IMR-90 (cell line): ENCODE measurements at regions not wholly inside any gene's neighbourhood (a gene's known extent, or its start where the extent isn't known, plus 50 kb on each side); places are given as distances from the start of the nearest gene placed in this dataset.

ENCODE experiments used
- ATAC-seq: fragments of 200-7000 bp; cut with Tn5 transposase; 2 replicates; pipeline ENCODE4 v1.9.1; 2020; ENCODE audit warnings: low read depth, mild to moderate bottlenecking, moderate library complexity
- BruUV-seq: library from RNA; stranded (reverse); fragments of 400-500 nt; replicated peaks from 2 replicates; lab custom pipeline; 2021; lab: Mats Ljungman, UMichigan
- CTCF ChIA-PET: fragments of 300-600 bp; formaldehyde crosslinking; extraction: SDS; loops from one replicate; lab custom pipeline; 2021; ENCODE audit warnings: antibody characterized with exemption; lab: Yijun Ruan, JAX
- POLR2A ChIA-PET: fragments of 300-600 bp; sonication (Branson Sonifier 250); formaldehyde crosslinking; loops from one replicate; lab custom pipeline; 2022; ENCODE audit warnings: antibody characterized with exemption; ENCODE audit not compliant: unreplicated experiment; lab: Charles Lee
- DNase-seq: peaks from one replicate; pipeline ENCODE4 v3.0.0; 2013
- H2AFZ ChIP-seq: replicated peaks from 2 replicates; pipeline ENCODE3; 2013; ENCODE audit warnings: low read length, mild to moderate bottlenecking; ENCODE audit not compliant: poor library complexity
- H2AK5ac ChIP-seq: 2 replicates; pipeline ENCODE4 v1.6.1; 2013; ENCODE audit warnings: low read depth, low read length, inconsistent platforms
- H2AK9ac ChIP-seq: replicated peaks from 2 replicates; pipeline ENCODE3; 2013; ENCODE audit warnings: mild to moderate bottlenecking, low read depth, low read length, moderate library complexity; ENCODE audit not compliant: poor library complexity
- H2BK120ac ChIP-seq: 2 replicates; pipeline ENCODE4 v1.6.1; 2013; ENCODE audit warnings: low read depth, low read length, inconsistent platforms
- H2BK15ac ChIP-seq: 3 replicates; pipeline ENCODE4 v1.6.1; 2013; ENCODE audit warnings: low read depth, low read length, inconsistent platforms
- H2BK20ac ChIP-seq: 2 replicates; pipeline ENCODE4 v1.6.1; 2013; ENCODE audit warnings: low read depth, mild to moderate bottlenecking, inconsistent platforms, low read length, moderate library complexity
- H2BK5ac ChIP-seq: 2 replicates; pipeline ENCODE4 v1.6.1; 2013; ENCODE audit warnings: mild to moderate bottlenecking, low read depth, low read length, inconsistent platforms; ENCODE audit not compliant: poor library complexity, severe bottlenecking
- H3K14ac ChIP-seq: replicated peaks from 2 replicates; pipeline ENCODE4 v1.6.1; 2013; ENCODE audit warnings: low read depth, low read length, inconsistent platforms
- H3K18ac ChIP-seq: 2 replicates; pipeline ENCODE4 v1.6.1; 2013; ENCODE audit warnings: low read depth, low read length, control low read depth
- H3K23ac ChIP-seq: 2 replicates; pipeline ENCODE4 v1.6.1; 2013; ENCODE audit warnings: low read depth, low read length, inconsistent platforms
- H3K27ac ChIP-seq: 2 replicates; pipeline ENCODE4 v1.5.1; 2013; ENCODE audit warnings: mild to moderate bottlenecking, control low read depth, low read length; ENCODE audit not compliant: insufficient read depth
- H3K27me3 ChIP-seq: 2 replicates; pipeline ENCODE4 v1.6.1; 2013; ENCODE audit warnings: low read length; ENCODE audit not compliant: control insufficient read depth, insufficient read depth
- H3K36me3 ChIP-seq: 2 replicates; pipeline ENCODE4 v1.6.1; 2013; ENCODE audit warnings: low read length, mixed read lengths; ENCODE audit not compliant: control insufficient read depth, insufficient read depth
- H3K4ac ChIP-seq: 2 replicates; pipeline ENCODE4 v1.6.1; 2013; ENCODE audit warnings: low read depth, low read length, inconsistent platforms
- H3K4me1 ChIP-seq: 2 replicates; pipeline ENCODE4 v1.6.1; 2013; ENCODE audit warnings: low read length, mixed read lengths; ENCODE audit not compliant: control insufficient read depth, insufficient read depth
- H3K4me2 ChIP-seq: 2 replicates; pipeline ENCODE4 v1.6.1; 2013; ENCODE audit warnings: low read depth, mild to moderate bottlenecking, control low read depth, low read length, moderate library complexity
- H3K4me3 ChIP-seq: 2 replicates; pipeline ENCODE4 v1.5.1; 2013; ENCODE audit warnings: low read depth, mild to moderate bottlenecking, control low read depth, low read length, moderate library complexity; ENCODE audit not compliant: insufficient read depth
- H3K56ac ChIP-seq: 2 replicates; pipeline ENCODE4 v1.6.1; 2013; ENCODE audit warnings: low read length, inconsistent platforms; ENCODE audit not compliant: insufficient read depth; ENCODE audit errors: extremely low read depth
- H3K79me1 ChIP-seq, 2 experiments: 2 replicates each; pipeline ENCODE4 v1.6.1; 2013; ENCODE audit warnings: low read length in 2 of 2, inconsistent platforms in 1 of 2, low read depth in 1 of 2
- H3K9ac ChIP-seq: 2 replicates; pipeline ENCODE4 v1.6.1; 2013; ENCODE audit warnings: low read depth, low read length, control low read depth
- H3K9me1 ChIP-seq: 2 replicates; pipeline ENCODE4 v1.6.1; 2013; ENCODE audit warnings: low read length, inconsistent platforms; ENCODE audit not compliant: insufficient read depth
- H3K9me3 ChIP-seq: 2 replicates; pipeline ENCODE4 v1.6.1; 2013; ENCODE audit warnings: low read length; ENCODE audit not compliant: control insufficient read depth, insufficient read depth
- H4K20me1 ChIP-seq: 2 replicates; pipeline ENCODE4 v1.6.1; 2013; ENCODE audit warnings: low read length, inconsistent platforms; ENCODE audit not compliant: insufficient read depth
- H4K5ac ChIP-seq: 2 replicates; pipeline ENCODE4 v1.6.1; 2013; ENCODE audit warnings: mild to moderate bottlenecking, low read depth, low read length, control low read depth
- H4K8ac ChIP-seq, 2 experiments: 2 replicates each; pipeline ENCODE4 v1.6.1; 2013; ENCODE audit warnings: low read depth in 2 of 2, low read length in 2 of 2, control low read depth in 1 of 2, inconsistent platforms in 1 of 2
- H4K91ac ChIP-seq: 2 replicates; pipeline ENCODE4 v1.6.1; 2013; ENCODE audit warnings: low read depth, low read length, inconsistent platforms; ENCODE audit not compliant: insufficient read depth
- BHLHE40 ChIP-seq: fragments of 150-350 bp; IDR thresholded peaks from 2 replicates; pipeline ENCODE4 v1.6.1; 2016; ENCODE audit warnings: mild to moderate bottlenecking, low read depth, low read length
- CEBPB ChIP-seq: IDR thresholded peaks from 2 replicates; pipeline ENCODE4 v1.6.1; 2012; ENCODE audit warnings: low read depth, low read length, improper control_type of control experiment
- CTCF ChIP-seq: conservative IDR thresholded peaks from 2 replicates; pipeline ENCODE4 v1.5.1; 2012; ENCODE audit warnings: mild to moderate bottlenecking, low read depth, low read length, improper control_type of control experiment
- MAZ ChIP-seq: IDR thresholded peaks from 2 replicates; pipeline ENCODE4 v1.6.1; 2012; ENCODE audit warnings: low read depth, mild to moderate bottlenecking, low read length, improper control_type of control experiment, moderate library complexity, borderline replicate concordance
- POLR2A ChIP-seq: IDR thresholded peaks from 2 replicates; pipeline ENCODE4 v1.6.1; 2012; ENCODE audit warnings: mild to moderate bottlenecking, low read depth, low read length
- RAD21 ChIP-seq: IDR thresholded peaks from 2 replicates; pipeline ENCODE4 v1.6.1; 2012; ENCODE audit warnings: low read length, improper control_type of control experiment
- dilution Hi-C: fragments of 300-500 bp; cut with HindIII; formaldehyde crosslinking; loops from one replicate; pipeline ENCODE4 v1.14.3; 2018; ENCODE audit warnings: low sequenced_read_pairs; ENCODE audit not compliant: unreplicated experiment
- in situ Hi-C: fragments of 300-500 bp; cut with MboI; formaldehyde crosslinking; loops from 3 replicates; pipeline ENCODE4 v1.14.3; 2019; ENCODE audit warnings: low sequenced_read_pairs, inconsistent platforms, mixed read lengths
- intact Hi-C: fragments of 100-400 bp; cut with micrococcal nuclease; formaldehyde crosslinking; loops from 2 replicates; pipeline ENCODE4 v1.10.0; 2022

- Histone ChIP-seq H4K5ac (no peak overlapping the region), H2AFZ (no peak overlapping the region), H3K9ac (no peak overlapping the region), H3K56ac (no peak overlapping the region), H2BK15ac (no peak overlapping the region), H2AK5ac (no peak overlapping the region), H3K23ac (no peak overlapping the region), H3K4me2 (no peak overlapping the region), H3K18ac (no peak overlapping the region), H3K4me3 (no peak overlapping the region), H2AK9ac (no peak overlapping the region), H3K4ac (no peak overlapping the region), H3K27me3 (0 out of 2 replicates have a peak, but pooled peaks cover 2% of the 10 kb centered on the region), H4K91ac (no peak overlapping the region), H3K9me1 (no peaks in the 10 kb centered on the region), H3K9me3 (no peaks in the 10 kb centered on the region), H2BK120ac (no peak overlapping the region), H2BK5ac (no peak overlapping the region), H3K79me1 (no peaks in the 10 kb centered on the region), H4K20me1 (no peaks in the 10 kb centered on the region), H3K4me1 (no peaks in the 10 kb centered on the region), H4K8ac (no peak overlapping the region), H3K14ac (no peak overlapping the region), H3K27ac (no peak overlapping the region), H2BK20ac (no peak overlapping the region), H3K36me3 (no peaks in the 10 kb centered on the region)
- TF ChIP-seq POLR2A, result no peak
- TF ChIP-seq CTCF, result no peak
- no peak for TF ChIP-seq MAZ
- TF ChIP-seq RAD21, result no peak
- TF ChIP-seq BHLHE40, result no peak
- TF ChIP-seq CEBPB, result no peak
- POLR2A ChIA-PET, result no interaction called here
- ATAC-seq (no peak), DNase-seq (no peak)
- in situ Hi-C loops (no loop called here), dilution Hi-C loops (no loop called here), intact Hi-C loops (no loop called here)
- CTCF ChIA-PET, result no interaction called here
- no TSS peak for BruUV-seq
Measured at GRCh38 chr2:40827392-40827791, 375.5 kb upstream of the SLC8A1 start.
